Coronary artery (tissue), 2 donors: ENCODE measurements at regions not wholly inside any gene's neighbourhood (a gene's known extent, or its start where the extent isn't known, plus 50 kb on each side); places are given as distances from the start of the nearest gene placed in this dataset.

Experiments
- DNase-seq: peaks from one replicate; pipeline ENCODE4 v3.0.0-alpha.2; 2017; ENCODE audit warnings: low spot score
- H3K27ac ChIP-seq, 2 donors: fragments of 200-600 bp; sonication (generic); one replicate each; pipeline ENCODE4 v1.5.1; 2016 to 2019
- H3K4me3 ChIP-seq: fragments of 200-600 bp; sonication (generic); 2 replicates; pipeline ENCODE4 v1.5.1; 2016; ENCODE audit warnings: mild to moderate bottlenecking, moderate library complexity
- TF ChIP-seq, protein P1 (sequence below): fragments of 200-600 bp; sonication (generic); IDR thresholded peaks from one replicate; pipeline ENCODE4 v1.5.1; 2019; ENCODE audit warnings: antibody characterized with exemption

DNA sequence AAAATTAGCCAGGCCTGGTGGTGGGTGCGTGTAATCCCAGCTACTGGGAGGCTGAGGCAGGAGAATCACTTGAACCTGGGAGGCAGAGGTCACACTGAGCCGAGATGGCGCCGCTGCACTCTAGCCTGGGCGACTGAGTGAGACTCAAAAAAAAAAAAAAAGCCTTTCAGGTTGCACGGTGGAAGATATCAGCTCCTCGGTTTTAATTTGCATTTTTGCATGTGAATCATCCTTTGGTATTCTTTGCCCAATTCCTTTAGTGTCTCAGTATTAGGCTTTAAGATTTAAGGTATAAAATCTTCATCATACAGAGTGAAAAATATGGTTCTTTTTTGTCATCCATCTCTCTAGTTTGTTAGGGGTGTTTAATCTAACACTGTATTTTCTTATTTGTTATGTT lies 173.6 kb upstream of the S1PR3 start:
- Histone ChIP-seq H3K27ac (no peak overlapping the region), H3K4me3 (no peak overlapping the region)
- TF ChIP-seq, protein P1, sequence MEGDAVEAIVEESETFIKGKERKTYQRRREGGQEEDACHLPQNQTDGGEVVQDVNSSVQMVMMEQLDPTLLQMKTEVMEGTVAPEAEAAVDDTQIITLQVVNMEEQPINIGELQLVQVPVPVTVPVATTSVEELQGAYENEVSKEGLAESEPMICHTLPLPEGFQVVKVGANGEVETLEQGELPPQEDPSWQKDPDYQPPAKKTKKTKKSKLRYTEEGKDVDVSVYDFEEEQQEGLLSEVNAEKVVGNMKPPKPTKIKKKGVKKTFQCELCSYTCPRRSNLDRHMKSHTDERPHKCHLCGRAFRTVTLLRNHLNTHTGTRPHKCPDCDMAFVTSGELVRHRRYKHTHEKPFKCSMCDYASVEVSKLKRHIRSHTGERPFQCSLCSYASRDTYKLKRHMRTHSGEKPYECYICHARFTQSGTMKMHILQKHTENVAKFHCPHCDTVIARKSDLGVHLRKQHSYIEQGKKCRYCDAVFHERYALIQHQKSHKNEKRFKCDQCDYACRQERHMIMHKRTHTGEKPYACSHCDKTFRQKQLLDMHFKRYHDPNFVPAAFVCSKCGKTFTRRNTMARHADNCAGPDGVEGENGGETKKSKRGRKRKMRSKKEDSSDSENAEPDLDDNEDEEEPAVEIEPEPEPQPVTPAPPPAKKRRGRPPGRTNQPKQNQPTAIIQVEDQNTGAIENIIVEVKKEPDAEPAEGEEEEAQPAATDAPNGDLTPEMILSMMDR, result no peak
- no peak for DNase-seq

DNA sequence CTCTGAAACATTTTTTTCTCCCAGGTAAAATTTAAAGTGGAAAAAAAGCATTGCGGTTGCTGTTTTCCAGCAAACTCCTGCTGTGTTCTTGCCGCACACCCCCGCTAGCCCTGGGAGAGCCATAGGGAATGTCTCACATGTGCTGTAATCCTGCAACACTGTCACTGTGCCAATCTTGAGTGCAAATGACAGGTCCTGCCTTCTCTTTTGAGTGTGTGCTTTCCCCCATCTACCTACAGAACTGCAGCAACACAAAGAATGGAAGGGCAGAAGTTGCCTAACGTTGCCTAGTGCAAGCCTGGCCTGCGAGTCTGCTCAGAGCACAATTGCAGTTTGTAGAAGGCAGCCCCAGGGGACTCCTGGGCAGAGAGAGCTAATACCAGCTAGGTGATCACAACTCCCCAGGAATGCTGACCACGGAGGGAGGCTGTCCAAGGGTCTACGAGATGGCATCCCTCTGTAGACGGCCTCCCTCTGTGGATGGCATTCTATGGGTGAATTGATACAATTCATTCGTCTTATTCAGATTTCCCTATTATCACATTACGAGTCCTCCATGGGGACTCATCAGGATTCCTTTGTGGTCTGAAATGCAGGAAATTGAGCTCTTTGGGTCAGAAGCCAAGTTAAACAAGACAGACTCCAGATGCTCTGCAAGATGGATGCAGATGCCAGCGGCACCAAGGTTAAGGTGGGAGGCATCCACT lies 172.6 kb upstream of the S1PR3 start:
- no peak overlapping the region for H3K27ac ChIP-seq
- DNase-seq, result no peak
- no peak overlapping the region for H3K4me3 ChIP-seq
- TF ChIP-seq, protein P1, result no peak

DNA sequence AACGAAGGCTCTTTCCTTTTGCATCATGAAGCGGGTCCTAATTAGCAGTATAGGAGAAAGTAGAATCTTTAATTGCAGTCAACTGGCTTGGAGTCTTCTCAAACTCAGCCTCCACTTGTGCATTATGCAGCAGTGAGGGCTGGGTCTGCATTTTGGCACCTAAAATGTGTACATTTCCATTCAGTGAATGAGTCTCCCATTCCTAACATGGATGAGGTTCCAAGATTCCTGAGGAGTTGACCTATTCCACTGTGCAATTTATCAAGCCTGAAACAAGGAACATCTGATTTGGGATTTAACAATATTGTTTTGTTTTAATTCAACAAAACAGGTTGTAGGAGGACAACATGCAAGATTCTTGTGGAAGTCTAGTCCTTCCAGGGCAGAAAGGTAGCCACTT lies 171.8 kb upstream of the S1PR3 start:
- TF ChIP-seq, protein P1, result no peak
- H3K4me3 ChIP-seq, result no peak overlapping the region
- H3K27ac ChIP-seq, result no peak overlapping the region
- DNase-seq, result no peak

DNA sequence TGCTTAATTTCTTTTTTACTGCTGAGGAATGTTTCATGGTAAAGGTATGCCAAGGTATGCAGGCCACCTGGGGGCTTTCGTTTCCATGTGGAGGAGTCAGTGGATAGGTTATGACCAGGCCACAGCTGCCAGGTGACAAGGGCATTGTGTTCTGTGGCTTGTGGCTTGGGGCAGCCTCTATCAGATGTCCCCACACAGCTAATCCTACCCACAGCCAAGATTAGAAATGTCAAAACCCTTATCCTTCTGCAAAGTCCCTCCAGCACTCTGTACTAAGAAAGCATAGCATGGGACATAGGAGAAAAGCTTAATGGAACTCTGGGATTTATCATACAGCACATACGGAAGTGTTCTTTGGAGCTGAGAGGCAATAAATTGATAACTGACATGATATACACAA lies 171.2 kb upstream of the S1PR3 start:
- H3K27ac ChIP-seq, result no peak overlapping the region
- no peak overlapping the region for H3K4me3 ChIP-seq
- DNase-seq, result no peak
- TF ChIP-seq, protein P1, result no peak

DNA sequence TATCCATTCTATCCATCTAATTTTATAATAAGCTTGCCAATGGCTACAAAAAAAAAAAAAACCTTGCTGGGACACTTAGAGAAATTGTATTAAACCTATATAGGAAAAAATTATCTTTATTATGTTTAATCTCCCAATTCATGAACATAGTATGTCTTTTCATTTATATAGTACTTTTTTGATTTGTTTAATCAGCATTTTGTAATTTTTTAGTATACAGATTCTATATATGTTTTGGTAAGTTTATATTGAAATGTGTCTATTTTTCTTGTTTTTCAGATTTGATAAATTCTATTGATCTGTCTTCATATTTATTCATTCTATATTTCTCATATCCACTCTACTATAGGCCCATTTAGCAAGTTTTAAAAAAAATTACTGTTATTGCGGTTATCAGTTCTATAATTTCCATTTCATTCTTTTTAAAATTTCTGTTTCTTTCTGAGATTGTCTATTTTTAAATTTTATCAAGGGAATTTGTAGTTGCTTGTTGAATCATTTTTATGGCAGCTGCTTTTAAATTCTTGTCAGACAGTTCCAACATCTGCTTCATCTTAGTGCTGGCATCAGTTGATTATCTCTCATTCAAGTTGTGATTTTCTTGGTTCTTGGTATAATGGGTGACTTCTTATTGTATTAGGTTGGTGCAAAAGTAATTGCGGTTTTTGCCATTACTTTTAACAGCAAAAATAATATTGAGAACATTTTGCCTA lies 170.1 kb upstream of the S1PR3 start:
- no peak for DNase-seq
- TF ChIP-seq, protein P1, result no peak
- Histone ChIP-seq H3K4me3 (no peak overlapping the region), H3K27ac (no peak overlapping the region)

DNA sequence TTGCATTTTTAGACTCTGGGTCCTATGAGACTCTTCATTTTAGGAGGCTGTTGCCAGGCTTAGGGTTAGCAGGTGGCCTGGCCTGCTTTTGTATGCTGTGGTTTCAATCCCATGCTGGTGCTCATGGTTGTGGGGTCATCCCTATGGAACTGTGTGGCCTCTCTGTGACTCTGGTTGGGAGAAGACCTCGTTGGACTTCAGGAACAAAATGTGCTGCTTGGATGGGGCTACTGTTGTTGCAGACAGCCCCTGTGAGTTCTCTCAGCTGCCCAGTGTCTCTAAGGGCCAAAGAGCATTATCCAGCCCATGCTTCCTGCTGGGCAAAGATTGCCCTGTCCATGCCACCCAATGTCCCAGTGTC lies 169.5 kb upstream of the S1PR3 start:
- H3K4me3 ChIP-seq, result no peak overlapping the region
- DNase-seq, result no peak
- TF ChIP-seq, protein P1, result no peak
- no peak overlapping the region for H3K27ac ChIP-seq

DNA sequence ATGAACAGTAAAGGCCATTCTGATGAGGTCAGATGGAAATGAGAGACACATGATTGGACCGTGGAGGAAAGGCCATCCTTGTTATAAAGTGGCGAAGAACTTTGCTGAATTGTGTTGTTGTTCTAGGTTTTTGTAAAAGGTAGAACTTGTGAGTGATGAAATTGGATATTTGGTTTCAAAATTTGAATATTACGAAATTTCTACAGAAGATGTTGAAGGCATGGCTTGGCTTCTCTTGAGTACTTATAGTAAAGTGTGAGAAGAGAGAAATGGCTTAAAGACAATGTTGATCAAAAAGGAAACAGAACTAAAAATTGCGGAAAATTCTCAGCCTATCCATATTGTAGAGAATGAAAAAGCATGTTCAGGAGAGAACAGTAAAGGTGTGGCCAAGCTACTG lies 166.6 kb upstream of the S1PR3 start:
- DNase-seq, result no peak
- TF ChIP-seq, protein P1, result no peak
- H3K4me3 ChIP-seq, result no peak overlapping the region
- no peak overlapping the region for H3K27ac ChIP-seq
